ENCODE measurements at regions not wholly inside any gene's neighbourhood (a gene's known extent, or its start where the extent isn't known, plus 50 kb on each side); places are given as distances from the start of the nearest gene placed in this dataset.

GRCh38 chr11:11733246-11733747 lies 108.5 kb upstream of the USP47 start:
- TF ChIP-seq CTCF (conservative IDR thresholded peaks at IDR 0.05; ENCODE audit: low read depth, low read length) (no peak), RFX5 (IDR thresholded peaks at IDR 0.05; ENCODE audit: low read depth, low read length) (no peak), CHD1 (IDR thresholded peaks at IDR 0.05; ENCODE audit: low read depth, low read length) (no peak), MXI1 (IDR thresholded peaks at IDR 0.05; ENCODE audit: borderline replicate concordance, low read depth, low read length) (no peak), BHLHE40 (IDR thresholded peaks at IDR 0.05; ENCODE audit: low read depth, low read length) (no peak), USF2 (IDR thresholded peaks at IDR 0.05; ENCODE audit: low read depth, low read length) (no peak), POLR2A (IDR thresholded peaks at IDR 0.05; ENCODE audit: low read depth, low read length) (no peak), MAFK (IDR thresholded peaks at IDR 0.05; ENCODE audit: low read depth, low read length) (no peak), RAD21 (IDR thresholded peaks at IDR 0.05; ENCODE audit: low read length) (no peak), SMC3 (IDR thresholded peaks at IDR 0.05; ENCODE audit: low read depth, low read length) (no peak), CEBPB (IDR thresholded peaks at IDR 0.05; ENCODE audit: low read depth, low read length) (no peak)

Measured in IMR-90 (cell line).